ENCODE measurements at regions not wholly inside any gene's neighbourhood (a gene's known extent, or its start where the extent isn't known, plus 50 kb on each side); places are given as distances from the start of the nearest gene placed in this dataset.

DNA sequence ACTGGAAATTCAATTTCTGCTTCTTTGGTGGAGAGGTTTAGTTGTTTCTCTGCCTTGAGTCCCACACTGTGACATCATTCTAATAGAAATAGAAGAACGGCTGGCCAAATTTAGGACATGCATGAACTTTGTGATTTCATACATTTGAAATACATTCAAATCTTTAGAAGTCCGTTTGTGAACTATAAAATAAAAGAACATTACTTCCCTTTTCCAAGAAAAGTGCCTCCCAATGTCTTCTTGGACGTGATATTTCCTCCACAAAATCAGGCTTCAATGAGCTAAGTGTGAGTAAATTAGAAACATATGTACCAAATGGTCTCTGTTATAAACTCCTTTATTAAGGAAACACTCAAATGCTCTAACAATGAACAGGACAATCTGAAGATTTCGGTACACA, 314.5 kb upstream of the AKR1E2 start:
- intact Hi-C loops (cut with DNase I) = loop anchor here (5.0 to 10.0 kb wide), 4 partner anchors 133 to 253 kb away; no protein-coding TSS in a partner anchor
- Histone ChIP-seq H3K9me3 (ENCODE audit: control insufficient read depth, low read length) (no peaks in the 10 kb centered on the region), H3K27me3 (ENCODE audit: control insufficient read depth, insufficient read depth) (no peaks in the 10 kb centered on the region), H3K4me3 (ENCODE audit: low read length) (no peak overlapping the region), H3K4me1 (ENCODE audit: control insufficient read depth, insufficient read depth, low read length) (peaks cover 5% of the 10 kb centered on the region), H3K27ac (ENCODE audit: low read length) (no peak overlapping the region)
- DNase-seq = no peak
- ATAC-seq = no peak
- 58% methylated on average over 4 of the region's 4 CpGs for WGBS

DNA sequence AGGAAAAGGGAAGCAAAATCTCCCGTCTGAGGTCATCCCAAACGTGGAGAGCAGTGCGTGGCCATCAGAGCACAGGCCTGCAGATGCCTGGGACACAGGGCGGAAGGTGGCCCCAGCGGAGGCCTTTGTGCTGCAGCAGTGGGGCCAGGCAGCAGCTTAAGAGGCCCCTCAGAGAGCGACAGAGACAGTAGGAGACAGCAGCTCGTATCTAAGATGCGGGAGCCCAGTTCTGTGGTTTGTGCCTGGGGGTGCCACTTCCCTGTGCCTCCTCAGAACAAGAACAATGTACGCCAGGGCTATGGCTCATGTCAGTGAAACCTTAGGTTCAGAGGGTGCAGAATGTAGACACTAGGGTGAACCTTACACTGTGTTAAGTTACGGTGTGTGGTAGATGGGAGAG, 316.6 kb upstream of the AKR1E2 start:
- no peak overlapping the region for H3K27ac ChIP-seq (ENCODE audit: low read length)
- H3K4me1 ChIP-seq (ENCODE audit: control insufficient read depth, insufficient read depth, low read length) = no peaks in the 10 kb centered on the region
- intact Hi-C loops (cut with DNase I) = no loop called here
- no peak overlapping the region for H3K4me3 ChIP-seq (ENCODE audit: low read length)
- DNase-seq (no peak), ATAC-seq (no peak)
- WGBS = 93% methylated on average over 10 of the region's 10 CpGs
- no peaks in the 10 kb centered on the region for H3K9me3 ChIP-seq (ENCODE audit: control insufficient read depth, low read length)
- H3K27me3 ChIP-seq (ENCODE audit: control insufficient read depth, insufficient read depth) = no peaks in the 10 kb centered on the region

DNA sequence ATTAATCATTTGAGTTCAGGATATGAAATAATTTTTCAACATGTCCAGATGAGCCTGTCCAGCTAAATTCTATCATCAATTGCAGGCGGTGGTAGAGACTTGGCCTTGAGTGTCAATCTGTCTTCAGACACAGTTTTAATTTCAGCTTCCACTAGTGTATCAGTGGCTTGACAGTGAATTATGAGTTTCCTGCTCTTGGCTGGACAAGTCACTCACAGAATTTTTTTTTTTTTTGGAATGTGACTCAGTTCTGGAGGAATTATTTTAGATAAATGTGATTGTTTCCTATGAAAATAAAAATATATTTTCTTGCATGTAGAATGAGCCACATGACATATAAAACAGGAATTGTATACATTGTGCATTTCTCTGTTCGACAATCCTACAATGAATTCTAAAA, 319.9 kb upstream of the AKR1E2 start:
- H3K9me3 ChIP-seq (ENCODE audit: control insufficient read depth, low read length) = no peaks in the 10 kb centered on the region
- H3K27me3 ChIP-seq (ENCODE audit: control insufficient read depth, insufficient read depth) = no peaks in the 10 kb centered on the region
- H3K27ac ChIP-seq (ENCODE audit: low read length) = no peak overlapping the region
- intact Hi-C loops (cut with DNase I) = no loop called here
- 61% methylated on average over 2 of the region's 2 CpGs for WGBS
- no peak for DNase-seq
- ATAC-seq = no peak
- H3K4me1 ChIP-seq (ENCODE audit: control insufficient read depth, insufficient read depth, low read length) = no peaks in the 10 kb centered on the region
- no peak overlapping the region for H3K4me3 ChIP-seq (ENCODE audit: low read length)

DNA sequence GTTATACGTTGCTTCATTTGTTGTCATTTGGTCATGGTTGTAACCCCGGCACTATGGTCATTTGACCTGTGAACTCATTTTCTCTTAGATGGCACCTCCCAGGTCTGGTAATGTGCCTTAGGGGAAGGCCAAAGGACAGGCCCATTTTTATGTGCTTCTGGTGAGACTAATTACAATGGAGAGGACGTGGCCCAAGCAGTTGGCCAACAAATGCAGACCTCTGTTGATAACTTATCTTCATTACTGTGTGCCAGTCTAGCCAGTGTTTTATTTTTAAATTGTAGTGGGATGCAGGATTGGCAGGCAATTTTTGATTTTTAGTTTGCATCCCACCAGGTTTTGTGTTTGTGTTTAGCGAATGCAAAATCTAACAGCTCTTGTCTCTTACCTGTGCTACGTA, 321.5 kb upstream of the AKR1E2 start:
- Histone ChIP-seq H3K27me3 (ENCODE audit: control insufficient read depth, insufficient read depth) (no peaks in the 10 kb centered on the region), H3K9me3 (ENCODE audit: control insufficient read depth, low read length) (no peaks in the 10 kb centered on the region), H3K4me3 (ENCODE audit: low read length) (no peak overlapping the region), H3K4me1 (ENCODE audit: control insufficient read depth, insufficient read depth, low read length) (no peaks in the 10 kb centered on the region), H3K27ac (ENCODE audit: low read length) (no peak overlapping the region)
- ATAC-seq (no peak), DNase-seq (no peak)
- intact Hi-C loops (cut with DNase I) = no loop called here
- 78% methylated on average over 5 of the region's 5 CpGs for WGBS

DNA sequence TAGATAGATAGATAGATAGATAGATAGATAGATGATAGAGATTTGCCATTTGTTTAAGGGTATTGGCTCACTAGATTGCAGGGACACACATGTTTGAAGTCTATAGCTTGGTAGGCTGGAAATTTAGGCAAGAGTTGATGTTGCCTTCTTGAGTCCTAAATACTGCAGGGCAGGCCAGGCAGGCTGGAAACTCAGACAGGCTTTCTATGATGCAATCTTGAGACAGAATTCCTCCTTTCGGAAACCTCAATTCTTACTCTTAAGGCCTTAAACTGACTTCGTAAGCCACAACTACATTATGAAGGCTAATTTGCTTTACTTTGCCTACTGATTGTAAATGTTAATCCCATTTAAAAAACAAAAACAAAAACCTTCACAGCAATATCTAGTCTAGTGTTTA, 322.9 kb upstream of the AKR1E2 start:
- 98% methylated on average over 2 of the region's 2 CpGs for WGBS
- ATAC-seq (no peak), DNase-seq (no peak)
- Histone ChIP-seq H3K4me3 (ENCODE audit: low read length) (no peak overlapping the region), H3K9me3 (ENCODE audit: control insufficient read depth, low read length) (no peaks in the 10 kb centered on the region), H3K27ac (ENCODE audit: low read length) (no peak overlapping the region), H3K4me1 (ENCODE audit: control insufficient read depth, insufficient read depth, low read length) (peaks cover 5% of the 10 kb centered on the region), H3K27me3 (ENCODE audit: control insufficient read depth, insufficient read depth) (no peaks in the 10 kb centered on the region)
- intact Hi-C loops (cut with DNase I) = no loop called here

DNA sequence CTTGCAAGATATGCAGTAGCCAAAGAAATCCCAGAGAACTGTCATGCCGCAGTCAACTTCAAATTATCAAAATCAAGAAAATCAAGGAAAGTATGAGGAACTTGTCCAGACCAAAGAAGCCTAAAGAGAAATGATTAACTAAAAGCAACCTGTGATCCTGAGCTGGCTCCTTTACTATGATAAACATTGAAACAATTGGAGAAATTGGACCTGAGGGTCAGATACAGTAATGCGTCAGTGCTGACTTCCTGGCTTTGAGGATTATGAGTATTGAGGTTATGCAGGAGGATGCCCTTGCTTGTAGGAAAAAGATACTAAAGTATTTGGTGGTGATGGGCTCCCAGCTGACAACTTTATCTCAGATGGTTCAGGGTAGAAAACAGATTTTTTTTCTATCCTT, 324.7 kb upstream of the AKR1E2 start:
- no peak overlapping the region for H3K27ac ChIP-seq (ENCODE audit: low read length)
- H3K9me3 ChIP-seq (ENCODE audit: control insufficient read depth, low read length) = no peaks in the 10 kb centered on the region
- intact Hi-C loops (cut with DNase I) = no loop called here
- no peak overlapping the region for H3K4me3 ChIP-seq (ENCODE audit: low read length)
- DNase-seq (no peak), ATAC-seq (no peak)
- 78% methylated on average over 2 of the region's 2 CpGs for WGBS
- H3K27me3 ChIP-seq (ENCODE audit: control insufficient read depth, insufficient read depth) = no peaks in the 10 kb centered on the region
- H3K4me1 ChIP-seq (ENCODE audit: control insufficient read depth, insufficient read depth, low read length) = peaks cover 5% of the 10 kb centered on the region

DNA sequence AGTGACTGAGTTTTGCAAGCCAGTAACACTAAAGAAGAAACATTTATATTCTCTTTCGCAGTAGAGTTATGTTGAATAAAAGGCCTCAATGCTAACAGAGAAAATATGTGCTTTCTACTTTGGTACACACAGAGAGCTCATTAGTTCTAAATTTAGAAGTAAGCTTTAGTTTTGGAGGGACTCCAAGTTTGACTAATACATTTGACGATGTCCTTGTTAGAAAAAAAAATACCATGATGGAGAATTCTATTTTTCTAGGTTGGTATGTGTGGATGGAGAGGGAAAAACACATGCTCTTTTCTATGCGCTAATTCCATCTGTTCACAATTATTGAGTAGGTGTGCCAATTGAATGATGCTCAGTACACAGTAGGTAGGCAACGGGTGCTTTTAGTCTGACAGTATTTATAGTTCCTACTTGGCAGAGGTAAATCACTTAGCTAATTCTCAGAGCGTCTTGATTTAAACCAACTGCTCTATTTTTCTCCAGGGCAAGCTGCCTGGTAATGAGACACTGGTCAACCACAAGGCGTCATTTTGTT, 327.2 kb upstream of the AKR1E2 start:
- DNase-seq (no peak), ATAC-seq (peak; percentile 50 to 80)
- no peak overlapping the region for H3K4me3 ChIP-seq (ENCODE audit: low read length)
- no peaks in the 10 kb centered on the region for H3K9me3 ChIP-seq (ENCODE audit: control insufficient read depth, low read length)
- intact Hi-C loops (cut with DNase I) = no loop called here
- 28% methylated on average over 6 of the region's 6 CpGs for WGBS
- no peaks in the 10 kb centered on the region for H3K27me3 ChIP-seq (ENCODE audit: control insufficient read depth, insufficient read depth)
- H3K4me1 ChIP-seq (ENCODE audit: control insufficient read depth, insufficient read depth, low read length) = peaks cover 5% of the 10 kb centered on the region
- peak overlapping the region; percentile 75 for H3K27ac ChIP-seq (ENCODE audit: low read length)

DNA sequence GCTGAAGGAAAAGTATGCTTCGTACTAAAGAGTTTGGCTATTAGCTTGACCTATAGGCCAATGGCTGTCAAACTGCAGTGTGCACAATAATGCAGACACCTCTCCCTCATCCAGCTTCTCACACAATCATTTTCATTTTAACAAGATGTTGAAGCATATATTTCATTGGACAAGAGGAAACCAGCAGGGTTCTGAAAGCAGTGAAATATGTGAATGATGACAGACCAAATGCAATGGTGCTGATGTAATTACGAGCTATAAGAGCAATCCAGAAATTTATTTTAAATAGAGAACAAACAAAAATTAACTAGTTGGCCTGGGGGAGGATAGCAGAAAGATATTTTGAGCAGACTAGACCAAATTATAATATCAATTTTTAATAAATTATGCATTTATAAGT, 331.5 kb upstream of the AKR1E2 start:
- no peak overlapping the region for H3K27ac ChIP-seq (ENCODE audit: low read length)
- no peaks in the 10 kb centered on the region for H3K9me3 ChIP-seq (ENCODE audit: control insufficient read depth, low read length)
- ATAC-seq (no peak), DNase-seq (no peak)
- H3K4me3 ChIP-seq (ENCODE audit: low read length) = no peak overlapping the region
- H3K27me3 ChIP-seq (ENCODE audit: control insufficient read depth, insufficient read depth) = no peaks in the 10 kb centered on the region
- WGBS = 94% methylated on average over 2 of the region's 2 CpGs
- intact Hi-C loops (cut with DNase I) = no loop called here
- H3K4me1 ChIP-seq (ENCODE audit: control insufficient read depth, insufficient read depth, low read length) = peaks cover 5% of the 10 kb centered on the region

DNA sequence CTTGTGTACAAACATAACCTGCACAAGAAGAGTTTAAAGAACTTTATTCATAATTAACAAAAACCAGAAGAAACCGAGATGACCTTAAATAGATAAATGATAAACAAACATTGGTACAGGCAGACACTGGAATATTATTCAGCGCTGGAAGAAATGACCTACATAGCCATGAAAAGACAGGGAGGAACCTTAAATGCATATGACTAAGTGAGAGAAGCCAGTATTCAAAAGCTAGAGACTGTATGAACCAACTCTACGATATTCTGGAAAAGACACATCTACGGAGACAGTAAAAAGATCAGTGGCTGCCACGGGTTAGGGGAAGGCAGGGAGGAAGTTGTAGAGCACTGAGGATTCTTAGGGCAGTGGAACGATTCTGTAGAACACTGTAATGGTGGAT, 333.8 kb upstream of the AKR1E2 start:
- H3K27me3 ChIP-seq (ENCODE audit: control insufficient read depth, insufficient read depth) = no peaks in the 10 kb centered on the region
- no peak overlapping the region for H3K4me3 ChIP-seq (ENCODE audit: low read length)
- intact Hi-C loops (cut with DNase I) = no loop called here
- WGBS = 96% methylated on average over 6 of the region's 6 CpGs
- DNase-seq = no peak
- no peak overlapping the region for H3K27ac ChIP-seq (ENCODE audit: low read length)
- ATAC-seq = no peak
- H3K4me1 ChIP-seq (ENCODE audit: control insufficient read depth, insufficient read depth, low read length) = no peaks in the 10 kb centered on the region
- no peaks in the 10 kb centered on the region for H3K9me3 ChIP-seq (ENCODE audit: control insufficient read depth, low read length)

DNA sequence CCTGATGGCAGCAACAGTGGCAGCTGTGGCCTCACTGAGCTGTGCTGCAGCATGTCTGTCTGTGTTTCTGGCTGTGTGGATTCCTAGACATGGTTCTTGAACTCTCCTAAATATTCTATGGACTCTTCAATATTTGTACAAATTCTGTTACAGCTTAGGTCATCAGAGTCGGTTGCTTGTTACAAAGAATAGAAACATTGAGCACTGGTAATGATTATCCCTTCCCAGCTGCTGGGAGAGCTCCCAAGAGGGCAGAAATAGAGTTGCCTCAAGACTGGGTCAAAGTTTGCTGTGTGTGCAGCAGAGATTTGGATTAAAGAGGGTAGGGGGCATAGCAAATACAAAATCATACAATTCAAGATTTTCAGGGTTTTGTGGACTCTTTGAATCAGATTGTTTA, 337.1 kb upstream of the AKR1E2 start:
- DNase-seq = no peak
- Histone ChIP-seq H3K27me3 (ENCODE audit: control insufficient read depth, insufficient read depth) (no peaks in the 10 kb centered on the region), H3K9me3 (ENCODE audit: control insufficient read depth, low read length) (no peaks in the 10 kb centered on the region), H3K27ac (ENCODE audit: low read length) (no peak overlapping the region), H3K4me1 (ENCODE audit: control insufficient read depth, insufficient read depth, low read length) (no peaks in the 10 kb centered on the region), H3K4me3 (ENCODE audit: low read length) (no peak overlapping the region)
- WGBS = 46% methylated on average over 1 of the region's 1 CpG
- ATAC-seq = no peak
- intact Hi-C loops (cut with DNase I) = no loop called here

DNA sequence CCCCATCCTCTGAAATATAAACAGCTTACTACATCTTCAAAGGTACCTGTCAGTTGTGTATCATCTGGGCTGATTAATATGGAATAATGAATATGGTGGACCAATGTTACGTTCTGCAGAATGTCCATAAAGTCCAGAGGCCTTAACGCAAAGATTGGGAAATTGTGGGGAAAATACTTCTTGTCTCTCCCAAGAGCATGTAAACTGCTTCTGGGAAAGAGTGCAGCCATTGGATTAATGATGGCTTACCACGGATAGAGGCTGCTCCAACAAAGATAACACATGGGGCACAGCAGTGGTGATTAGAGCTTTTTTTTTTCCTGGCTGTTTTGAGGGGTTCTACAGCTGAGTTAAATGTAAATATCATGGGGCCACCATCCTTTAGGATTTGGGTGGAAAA, 340.4 kb upstream of the AKR1E2 start:
- no peak for ATAC-seq

DNA sequence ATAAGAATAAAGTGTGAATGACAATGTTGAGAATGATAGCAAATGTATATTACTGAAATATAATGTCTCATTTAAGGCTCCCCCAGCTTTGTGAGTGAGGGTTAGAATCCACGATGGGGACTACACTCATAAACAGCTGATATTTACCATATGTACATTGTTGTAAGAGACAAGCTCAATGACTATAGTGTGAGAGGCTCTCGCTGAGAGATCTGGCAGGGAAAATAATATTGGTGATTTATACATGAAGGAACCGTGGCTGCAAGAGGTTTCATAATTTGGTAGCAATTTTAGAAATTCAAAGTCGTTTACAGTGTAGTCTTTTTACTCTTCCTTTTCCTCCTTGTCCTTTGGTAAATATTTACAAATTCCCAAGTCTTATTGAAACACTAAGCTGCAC, 342.2 kb upstream of the AKR1E2 start:
- Histone ChIP-seq H3K27me3 (ENCODE audit: control insufficient read depth, insufficient read depth) (no peaks in the 10 kb centered on the region), H3K4me3 (ENCODE audit: low read length) (no peak overlapping the region), H3K9me3 (ENCODE audit: control insufficient read depth, low read length) (no peaks in the 10 kb centered on the region), H3K27ac (ENCODE audit: low read length) (no peak overlapping the region), H3K4me1 (ENCODE audit: control insufficient read depth, insufficient read depth, low read length) (peaks cover 3% of the 10 kb centered on the region)
- WGBS = 74% methylated on average over 4 of the region's 4 CpGs
- intact Hi-C loops (cut with DNase I) = no loop called here
- ATAC-seq (no peak), DNase-seq (no peak)

More for the DNA sequence above, 340.4 kb upstream of the AKR1E2 start:
- Histone ChIP-seq H3K4me3 (ENCODE audit: low read length) (no peak overlapping the region), H3K9me3 (ENCODE audit: control insufficient read depth, low read length) (no peaks in the 10 kb centered on the region), H3K4me1 (ENCODE audit: control insufficient read depth, insufficient read depth, low read length) (peaks cover 3% of the 10 kb centered on the region), H3K27me3 (ENCODE audit: control insufficient read depth, insufficient read depth) (no peaks in the 10 kb centered on the region), H3K27ac (ENCODE audit: low read length) (no peak overlapping the region)
- 86% methylated on average over 3 of the region's 3 CpGs for WGBS
- DNase-seq = no peak
- intact Hi-C loops (cut with DNase I) = no loop called here
